IMR-90 (cell line): ENCODE measurements at regions not wholly inside any gene's neighbourhood (a gene's known extent, or its start where the extent isn't known, plus 50 kb on each side); places are given as distances from the start of the nearest gene placed in this dataset.
A peak's percentile ranks its signal among the peaks of the same experiment; 100 is the strongest.

Source experiments
- ATAC-seq: fragments of 200-7000 bp; cut with Tn5 transposase; 2 replicates; pipeline ENCODE4 v1.9.1; 2020; ENCODE audit warnings: low read depth, mild to moderate bottlenecking, moderate library complexity
- BruUV-seq: library from RNA; stranded (reverse); fragments of 400-500 nt; replicated peaks from 2 replicates; lab custom pipeline; 2021; lab: Mats Ljungman, UMichigan
- CTCF ChIA-PET: fragments of 300-600 bp; formaldehyde crosslinking; extraction: SDS; loops from one replicate; lab custom pipeline; 2021; ENCODE audit warnings: antibody characterized with exemption; lab: Yijun Ruan, JAX
- POLR2A ChIA-PET: fragments of 300-600 bp; sonication (Branson Sonifier 250); formaldehyde crosslinking; loops from one replicate; lab custom pipeline; 2022; ENCODE audit warnings: antibody characterized with exemption; ENCODE audit not compliant: unreplicated experiment; lab: Charles Lee
- DNase-seq: peaks from one replicate; pipeline ENCODE4 v3.0.0; 2013
- H2AFZ ChIP-seq: replicated peaks from 2 replicates; pipeline ENCODE3; 2013; ENCODE audit warnings: low read length, mild to moderate bottlenecking; ENCODE audit not compliant: poor library complexity
- H2AK5ac ChIP-seq: 2 replicates; pipeline ENCODE4 v1.6.1; 2013; ENCODE audit warnings: low read depth, low read length, inconsistent platforms
- H2AK9ac ChIP-seq: replicated peaks from 2 replicates; pipeline ENCODE3; 2013; ENCODE audit warnings: mild to moderate bottlenecking, low read depth, low read length, moderate library complexity; ENCODE audit not compliant: poor library complexity
- H2BK120ac ChIP-seq: 2 replicates; pipeline ENCODE4 v1.6.1; 2013; ENCODE audit warnings: low read depth, low read length, inconsistent platforms
- H2BK15ac ChIP-seq: 3 replicates; pipeline ENCODE4 v1.6.1; 2013; ENCODE audit warnings: low read depth, low read length, inconsistent platforms
- H2BK20ac ChIP-seq: 2 replicates; pipeline ENCODE4 v1.6.1; 2013; ENCODE audit warnings: low read depth, mild to moderate bottlenecking, inconsistent platforms, low read length, moderate library complexity
- H2BK5ac ChIP-seq: 2 replicates; pipeline ENCODE4 v1.6.1; 2013; ENCODE audit warnings: mild to moderate bottlenecking, low read depth, low read length, inconsistent platforms; ENCODE audit not compliant: poor library complexity, severe bottlenecking
- H3K14ac ChIP-seq: replicated peaks from 2 replicates; pipeline ENCODE4 v1.6.1; 2013; ENCODE audit warnings: low read depth, low read length, inconsistent platforms
- H3K18ac ChIP-seq: 2 replicates; pipeline ENCODE4 v1.6.1; 2013; ENCODE audit warnings: low read depth, low read length, control low read depth
- H3K23ac ChIP-seq: 2 replicates; pipeline ENCODE4 v1.6.1; 2013; ENCODE audit warnings: low read depth, low read length, inconsistent platforms
- H3K27ac ChIP-seq: 2 replicates; pipeline ENCODE4 v1.5.1; 2013; ENCODE audit warnings: mild to moderate bottlenecking, control low read depth, low read length; ENCODE audit not compliant: insufficient read depth
- H3K27me3 ChIP-seq: 2 replicates; pipeline ENCODE4 v1.6.1; 2013; ENCODE audit warnings: low read length; ENCODE audit not compliant: control insufficient read depth, insufficient read depth
- H3K36me3 ChIP-seq: 2 replicates; pipeline ENCODE4 v1.6.1; 2013; ENCODE audit warnings: low read length, mixed read lengths; ENCODE audit not compliant: control insufficient read depth, insufficient read depth
- H3K4ac ChIP-seq: 2 replicates; pipeline ENCODE4 v1.6.1; 2013; ENCODE audit warnings: low read depth, low read length, inconsistent platforms
- H3K4me1 ChIP-seq: 2 replicates; pipeline ENCODE4 v1.6.1; 2013; ENCODE audit warnings: low read length, mixed read lengths; ENCODE audit not compliant: control insufficient read depth, insufficient read depth
- H3K4me2 ChIP-seq: 2 replicates; pipeline ENCODE4 v1.6.1; 2013; ENCODE audit warnings: low read depth, mild to moderate bottlenecking, control low read depth, low read length, moderate library complexity
- H3K4me3 ChIP-seq: 2 replicates; pipeline ENCODE4 v1.5.1; 2013; ENCODE audit warnings: low read depth, mild to moderate bottlenecking, control low read depth, low read length, moderate library complexity; ENCODE audit not compliant: insufficient read depth
- H3K56ac ChIP-seq: 2 replicates; pipeline ENCODE4 v1.6.1; 2013; ENCODE audit warnings: low read length, inconsistent platforms; ENCODE audit not compliant: insufficient read depth; ENCODE audit errors: extremely low read depth
- H3K79me1 ChIP-seq, 2 experiments: 2 replicates each; pipeline ENCODE4 v1.6.1; 2013; ENCODE audit warnings: low read length in 2 of 2, inconsistent platforms in 1 of 2, low read depth in 1 of 2
- H3K9ac ChIP-seq: 2 replicates; pipeline ENCODE4 v1.6.1; 2013; ENCODE audit warnings: low read depth, low read length, control low read depth
- H3K9me1 ChIP-seq: 2 replicates; pipeline ENCODE4 v1.6.1; 2013; ENCODE audit warnings: low read length, inconsistent platforms; ENCODE audit not compliant: insufficient read depth
- H3K9me3 ChIP-seq: 2 replicates; pipeline ENCODE4 v1.6.1; 2013; ENCODE audit warnings: low read length; ENCODE audit not compliant: control insufficient read depth, insufficient read depth
- H4K20me1 ChIP-seq: 2 replicates; pipeline ENCODE4 v1.6.1; 2013; ENCODE audit warnings: low read length, inconsistent platforms; ENCODE audit not compliant: insufficient read depth
- H4K5ac ChIP-seq: 2 replicates; pipeline ENCODE4 v1.6.1; 2013; ENCODE audit warnings: mild to moderate bottlenecking, low read depth, low read length, control low read depth
- H4K8ac ChIP-seq, 2 experiments: 2 replicates each; pipeline ENCODE4 v1.6.1; 2013; ENCODE audit warnings: low read depth in 2 of 2, low read length in 2 of 2, control low read depth in 1 of 2, inconsistent platforms in 1 of 2
- H4K91ac ChIP-seq: 2 replicates; pipeline ENCODE4 v1.6.1; 2013; ENCODE audit warnings: low read depth, low read length, inconsistent platforms; ENCODE audit not compliant: insufficient read depth
- CEBPB ChIP-seq: IDR thresholded peaks from 2 replicates; pipeline ENCODE4 v1.6.1; 2012; ENCODE audit warnings: low read depth, low read length, improper control_type of control experiment
- CHD1 ChIP-seq: IDR thresholded peaks from 2 replicates; pipeline ENCODE4 v1.6.1; 2012; ENCODE audit warnings: low read depth, low read length, improper control_type of control experiment
- FOS ChIP-seq: fragments of 150-350 bp; IDR thresholded peaks from 2 replicates; pipeline ENCODE4 v1.6.1; 2016; ENCODE audit warnings: low read depth, low read length
- MAFK ChIP-seq: IDR thresholded peaks from 2 replicates; pipeline ENCODE4 v1.6.1; 2012; ENCODE audit warnings: low read depth, low read length, improper control_type of control experiment
- MAZ ChIP-seq: IDR thresholded peaks from 2 replicates; pipeline ENCODE4 v1.6.1; 2012; ENCODE audit warnings: low read depth, mild to moderate bottlenecking, low read length, improper control_type of control experiment, moderate library complexity, borderline replicate concordance
- MXI1 ChIP-seq: IDR thresholded peaks from 2 replicates; pipeline ENCODE4 v1.6.1; 2012; ENCODE audit warnings: low read depth, mild to moderate bottlenecking, low read length, moderate library complexity, borderline replicate concordance
- NFE2L2 ChIP-seq: fragments of 150-350 bp; IDR thresholded peaks from 2 replicates; pipeline ENCODE4 v1.6.1; 2016; ENCODE audit warnings: low read depth, mild to moderate bottlenecking, low read length
- POLR2A ChIP-seq: IDR thresholded peaks from 2 replicates; pipeline ENCODE4 v1.6.1; 2012; ENCODE audit warnings: mild to moderate bottlenecking, low read depth, low read length
- RAD21 ChIP-seq: IDR thresholded peaks from 2 replicates; pipeline ENCODE4 v1.6.1; 2012; ENCODE audit warnings: low read length, improper control_type of control experiment
- RCOR1 ChIP-seq: IDR thresholded peaks from 2 replicates; pipeline ENCODE4 v1.6.1; 2012; ENCODE audit warnings: mild to moderate bottlenecking, low read length, improper control_type of control experiment; ENCODE audit not compliant: insufficient replicate concordance
- RFX5 ChIP-seq: IDR thresholded peaks from 2 replicates; pipeline ENCODE4 v1.8.0; 2012; ENCODE audit warnings: low read depth, mild to moderate bottlenecking, low read length, moderate library complexity
- SMC3 ChIP-seq: fragments of 150-350 bp; IDR thresholded peaks from 2 replicates; pipeline ENCODE4 v1.6.1; 2016; ENCODE audit warnings: low read depth, mild to moderate bottlenecking, antibody characterized with exemption, low read length, moderate library complexity
- USF2 ChIP-seq: fragments of 150-350 bp; IDR thresholded peaks from 2 replicates; pipeline ENCODE4 v1.6.1; 2017; ENCODE audit warnings: mild to moderate bottlenecking, antibody characterized with exemption, low read length, low read depth
- WGBS, 2 experiments: methylation state at CpG; one replicate each; pipeline versions ENCODE4 v1.1.5 to v1.1.7; 2013; ENCODE audit warnings: missing lambda C conversion rate in 2 of 2; ENCODE audit not compliant: insufficient read length in 1 of 2; ENCODE audit errors: extremely low coverage in 2 of 2; 5-methylcytosine and 5-hydroxymethylcytosine counted together
- dilution Hi-C: fragments of 300-500 bp; cut with HindIII; formaldehyde crosslinking; loops from one replicate; pipeline ENCODE4 v1.14.3; 2018; ENCODE audit warnings: low sequenced_read_pairs; ENCODE audit not compliant: unreplicated experiment
- in situ Hi-C: fragments of 300-500 bp; cut with MboI; formaldehyde crosslinking; loops from 3 replicates; pipeline ENCODE4 v1.14.3; 2019; ENCODE audit warnings: low sequenced_read_pairs, inconsistent platforms, mixed read lengths
- intact Hi-C: fragments of 100-400 bp; cut with micrococcal nuclease; formaldehyde crosslinking; loops from 2 replicates; pipeline ENCODE4 v1.10.0; 2022

- Histone ChIP-seq H3K4ac (no peak overlapping the region), H3K9me1 (no peaks in the 10 kb centered on the region), H3K9ac (no peak overlapping the region), H2BK120ac (no peak overlapping the region), H3K4me2 (no peak overlapping the region), H4K5ac (no peak overlapping the region), H3K18ac (no peak overlapping the region), H4K20me1 (no peaks in the 10 kb centered on the region), H3K4me1 (no peaks in the 10 kb centered on the region), H3K9me3 (no peaks in the 10 kb centered on the region), H2AK5ac (no peak overlapping the region), H3K14ac (no peak overlapping the region), H4K8ac (no peak overlapping the region), H2BK5ac (no peak overlapping the region), H2BK15ac (no peak overlapping the region), H3K27ac (no peak overlapping the region), H2AFZ (no peak overlapping the region), H2AK9ac (no peak overlapping the region), H3K56ac (no peak overlapping the region), H3K23ac (no peak overlapping the region), H3K79me1 (no peaks in the 10 kb centered on the region), H4K91ac (no peak overlapping the region), H3K36me3 (no peaks in the 10 kb centered on the region), H3K4me3 (no peak overlapping the region), H3K27me3 (peaks cover 9% of the 10 kb centered on the region), H2BK20ac (no peak overlapping the region)
- peak; percentile 10 for DNase-seq
- in situ Hi-C loops: no loop called here
- CTCF ChIA-PET: interaction anchor here (0.8 kb wide), 1 partner anchor 755 kb away, joined by 3 read pairs; no protein-coding TSS in a partner anchor
- no peak for TF ChIP-seq CHD1
- TF ChIP-seq CEBPB: no peak
- no peak for TF ChIP-seq MAZ
- no peak for TF ChIP-seq USF2
- no peak for TF ChIP-seq POLR2A
- TF ChIP-seq FOS: no peak
- no peak for TF ChIP-seq NFE2L2
- TF ChIP-seq RAD21: no peak
- TF ChIP-seq SMC3: no peak
- TF ChIP-seq RFX5: no peak
- TF ChIP-seq MAFK: no peak
- no peak for TF ChIP-seq RCOR1
- TF ChIP-seq MXI1: no peak
- BruUV-seq: no TSS peak
- no CpG with 5 or more reads among the region's 3 CpGs for WGBS, 2 experiments
- POLR2A ChIA-PET: no interaction called here
- intact Hi-C loops: no loop called here
- dilution Hi-C loops: no loop called here
- peak; percentile 54; the same call in 1 of the 2 replicates for ATAC-seq
These were observed 497.5 kb downstream of the SOX6 start for GRCh38 chr11:15858881-15859280.
